HG02973 (cell line): ENCODE measurements at regions not wholly inside any gene's neighbourhood (a gene's known extent, or its start where the extent isn't known, plus 50 kb on each side); places are given as distances from the start of the nearest gene placed in this dataset.

Experiments
- ATAC-seq: cut with Tn5 transposase; IDR thresholded peaks from one replicate; pipeline ENCODE4 v1.9.1; 2021; ENCODE audit warnings: moderate library complexity; ENCODE audit not compliant: unreplicated experiment

DNA sequence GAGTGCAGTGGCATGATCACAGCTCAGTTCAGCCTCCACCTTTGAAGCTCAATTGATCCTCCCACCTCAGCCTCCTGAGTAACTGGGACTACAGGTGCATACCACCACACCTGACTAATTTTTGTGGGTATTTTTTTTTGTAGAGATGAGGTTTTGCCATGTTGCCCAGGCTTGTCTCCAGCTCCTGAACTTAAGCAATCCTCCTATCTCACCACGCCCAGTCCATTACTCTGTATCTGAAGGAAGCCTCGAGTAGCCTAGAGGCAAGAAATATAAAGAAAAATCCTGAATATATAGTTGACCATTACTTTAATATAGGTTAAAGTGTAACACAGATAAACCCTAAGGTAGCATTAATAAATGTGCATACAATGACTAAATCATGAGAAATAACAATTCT, 686.8 kb upstream of the PIK3C3 start:
- no peak for ATAC-seq

DNA sequence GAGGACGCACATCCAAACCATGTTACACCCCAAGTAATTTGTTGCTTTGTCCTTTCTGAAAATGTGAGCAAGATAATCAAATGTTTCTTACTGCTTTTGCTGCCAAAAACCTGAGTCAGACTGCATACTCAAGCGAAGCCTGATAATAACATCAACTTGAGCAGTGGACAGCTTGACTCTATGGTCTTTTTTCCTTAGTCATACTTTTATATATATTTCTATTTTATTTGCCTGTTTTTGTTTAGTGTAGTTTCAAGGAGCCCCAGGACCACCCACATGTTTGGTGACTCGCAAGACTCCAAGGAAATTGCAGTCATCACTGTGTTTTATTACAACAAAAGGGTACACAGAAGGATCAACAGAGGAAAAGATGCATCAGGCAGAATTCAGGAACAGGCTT, 688.4 kb upstream of the PIK3C3 start:
- ATAC-seq, result no peak

DNA sequence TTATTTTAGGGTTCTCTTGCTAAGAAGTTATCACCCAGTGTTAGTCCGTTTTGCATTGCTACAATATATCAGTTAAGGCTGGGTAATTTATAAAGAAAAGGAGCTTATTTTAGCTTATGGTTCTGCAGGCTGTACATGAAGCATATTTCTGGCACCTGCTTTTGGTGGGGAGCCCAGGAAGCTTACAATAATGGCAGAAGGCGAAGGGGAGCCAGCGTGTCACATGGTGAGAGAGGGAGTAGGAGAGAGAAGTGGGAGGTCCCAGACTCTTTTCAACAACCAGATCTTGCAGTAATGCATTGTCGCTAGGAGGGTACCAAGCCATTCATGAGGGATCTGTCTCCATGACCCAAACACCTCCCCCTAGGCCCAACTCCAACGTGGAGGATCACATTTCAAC, 688.8 kb upstream of the PIK3C3 start:
- ATAC-seq, result no peak

DNA sequence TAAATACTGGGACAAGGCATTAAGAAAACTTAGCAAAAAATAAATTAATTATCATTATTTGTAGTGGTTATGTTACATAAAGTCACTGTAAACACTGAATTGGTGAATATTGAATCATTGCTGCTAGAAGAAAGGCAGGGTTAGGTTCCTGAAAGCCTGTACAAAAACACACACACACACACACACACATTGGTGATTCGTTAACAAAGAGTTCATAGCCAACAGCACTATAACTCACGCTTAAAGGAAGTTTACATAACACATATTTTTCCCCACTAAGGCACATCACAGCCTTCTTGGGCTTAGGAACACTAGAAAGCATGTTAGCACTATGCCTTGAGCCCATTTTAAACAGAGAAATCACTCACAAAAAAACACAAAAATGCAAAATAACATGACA, 690.0 kb upstream of the PIK3C3 start:
- ATAC-seq, result no peak

DNA sequence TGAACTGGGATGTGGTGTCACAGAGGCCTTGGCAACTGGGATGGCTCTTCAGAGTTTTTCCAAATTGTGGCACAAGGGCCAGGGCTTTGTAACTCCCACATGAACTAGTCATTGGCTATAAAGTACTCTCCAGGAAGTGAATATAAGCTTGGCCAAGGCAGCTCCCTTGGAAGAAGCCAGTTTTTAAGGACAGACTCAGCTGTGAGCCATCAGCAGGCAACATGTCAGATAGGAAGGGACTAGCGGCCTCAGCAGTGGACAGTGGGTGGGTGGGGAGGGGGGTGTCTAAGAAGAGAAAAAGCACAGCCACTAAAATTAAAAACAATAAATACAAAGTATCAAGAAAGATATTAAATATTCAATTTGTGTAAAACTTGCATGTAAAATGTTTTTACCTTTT, 691.1 kb upstream of the PIK3C3 start:
- no peak for ATAC-seq

DNA sequence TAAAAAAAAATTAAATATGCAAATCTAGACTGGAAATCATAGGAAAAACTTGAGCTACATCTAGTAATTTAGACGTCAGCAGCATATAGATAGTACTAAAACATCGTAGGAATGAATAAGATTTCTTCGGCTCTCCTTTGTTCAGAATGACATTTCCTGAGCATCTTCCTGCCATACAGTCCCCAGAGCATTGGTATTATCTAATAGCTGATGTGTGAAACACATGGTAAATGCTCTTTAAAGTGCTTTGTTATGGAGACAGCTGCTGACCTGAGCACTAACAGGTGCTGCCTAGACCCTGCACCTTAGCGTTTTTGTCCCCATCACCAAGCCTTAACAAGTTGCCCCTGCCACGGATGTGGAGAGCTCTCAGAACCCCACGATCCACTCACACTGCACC, 692.3 kb upstream of the PIK3C3 start:
- no peak for ATAC-seq

DNA sequence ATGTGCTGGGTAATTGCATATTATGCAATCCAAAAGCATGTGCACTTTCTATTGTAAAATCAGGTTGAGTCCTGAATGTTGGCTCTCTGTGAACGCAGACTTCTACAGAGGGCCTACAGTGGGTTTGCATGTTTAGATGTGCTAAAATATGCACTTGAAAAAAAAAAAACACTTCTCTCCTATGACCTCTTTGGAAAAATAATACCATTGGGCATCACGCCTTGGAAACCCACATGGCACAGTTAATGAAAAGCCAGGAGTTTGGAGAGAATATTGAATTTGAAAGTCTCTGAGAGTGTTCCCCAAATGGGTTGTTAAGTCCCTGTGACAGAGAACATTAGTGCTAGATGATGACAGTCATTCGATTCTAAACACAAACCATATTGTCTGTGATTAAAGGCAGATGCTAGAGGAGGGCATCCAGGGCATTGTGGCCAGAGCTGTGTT, 710.4 kb upstream of the PIK3C3 start:
- no peak for ATAC-seq

DNA sequence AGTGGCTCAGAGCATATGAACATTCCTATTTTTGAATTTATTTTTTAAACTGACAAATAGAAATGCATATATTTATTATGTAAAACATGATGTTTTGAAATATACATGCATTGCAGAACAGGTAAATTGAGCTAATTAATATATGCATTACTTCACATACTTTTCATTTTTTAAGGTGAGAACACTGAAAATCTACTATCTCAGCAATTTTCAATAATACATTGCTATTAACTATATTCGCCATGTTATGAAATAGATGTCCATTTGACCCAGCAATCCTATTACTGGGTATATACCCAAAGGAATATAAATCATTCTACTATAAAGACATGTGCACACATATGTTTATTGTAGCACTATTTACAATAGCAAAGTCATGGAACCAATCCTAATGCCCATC, 717.7 kb upstream of the PIK3C3 start:
- ATAC-seq, result no peak

DNA sequence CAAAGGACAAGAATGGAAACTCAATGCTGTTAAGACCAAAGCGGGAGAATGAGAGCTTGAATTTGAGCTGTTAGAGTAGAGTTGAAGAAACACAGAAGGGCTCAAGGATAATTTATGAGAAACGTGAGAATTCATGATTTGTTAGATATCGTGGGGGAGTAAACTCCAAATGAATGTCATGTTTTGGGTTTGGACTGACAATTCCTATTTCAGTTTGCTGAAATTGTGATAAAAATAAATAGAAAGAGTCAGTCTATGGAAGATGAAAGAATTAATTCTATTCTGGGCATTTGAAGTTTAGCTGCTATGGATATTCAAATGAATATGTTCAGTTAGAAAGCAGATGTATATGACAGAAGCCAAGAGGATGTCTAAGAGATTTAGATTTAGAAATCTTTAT, 723.4 kb upstream of the PIK3C3 start:
- no peak for ATAC-seq

DNA sequence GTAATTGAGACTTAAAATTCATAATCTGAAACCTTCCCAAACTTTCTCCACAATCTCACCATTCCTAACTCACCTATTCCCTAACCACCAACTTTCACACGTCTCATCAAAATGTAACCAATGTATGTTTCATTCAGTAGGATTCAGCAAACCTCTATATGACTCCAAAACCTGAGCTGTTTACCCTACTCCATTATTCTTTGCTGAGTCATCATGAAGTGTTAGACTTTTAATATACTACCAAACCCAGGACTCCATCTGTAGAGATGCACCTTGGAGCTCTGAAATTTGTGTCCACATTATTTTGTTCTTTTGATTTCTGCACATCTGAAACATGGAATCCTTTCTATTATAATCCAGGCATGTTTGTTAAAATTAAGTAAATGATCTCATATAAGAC, 727.0 kb upstream of the PIK3C3 start:
- no peak for ATAC-seq

DNA sequence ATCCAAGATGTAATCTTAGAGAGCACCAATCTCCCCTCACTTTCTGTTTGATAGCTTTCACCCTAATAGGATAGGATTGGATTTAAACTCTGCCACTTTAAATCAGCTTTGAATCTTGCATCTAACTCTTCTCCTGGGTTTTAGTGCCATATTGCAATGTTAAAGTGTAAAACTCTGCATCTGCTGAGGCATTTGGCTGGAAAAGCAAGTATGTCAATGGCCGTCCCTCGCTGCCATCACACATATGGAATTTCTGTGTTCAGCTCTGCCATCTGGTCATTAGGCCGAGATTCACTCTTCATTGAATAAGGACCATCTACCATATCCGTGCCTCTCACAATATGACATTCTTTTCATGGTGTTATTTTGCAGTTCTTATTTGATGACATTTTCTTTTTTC, 728.1 kb upstream of the PIK3C3 start:
- no peak for ATAC-seq

DNA sequence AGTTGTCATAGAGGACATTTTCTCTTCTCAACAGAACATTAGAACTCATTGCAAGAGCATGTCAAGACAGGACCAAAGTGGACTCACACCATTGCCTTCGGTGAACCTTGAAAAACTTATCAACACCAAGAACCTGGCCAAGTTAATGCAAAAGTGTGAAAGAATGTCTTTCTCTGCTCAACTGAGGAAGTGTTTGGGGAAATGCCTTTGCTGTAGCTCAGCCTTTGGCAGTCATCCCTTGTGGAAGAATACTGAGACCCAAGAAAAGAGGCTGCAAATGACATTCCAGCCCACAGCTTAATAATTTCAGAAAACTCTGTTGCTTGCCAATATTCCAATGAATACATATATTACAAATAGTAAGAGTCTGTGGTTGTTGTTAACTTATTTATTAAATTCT, 728.8 kb upstream of the PIK3C3 start:
- no peak for ATAC-seq

DNA sequence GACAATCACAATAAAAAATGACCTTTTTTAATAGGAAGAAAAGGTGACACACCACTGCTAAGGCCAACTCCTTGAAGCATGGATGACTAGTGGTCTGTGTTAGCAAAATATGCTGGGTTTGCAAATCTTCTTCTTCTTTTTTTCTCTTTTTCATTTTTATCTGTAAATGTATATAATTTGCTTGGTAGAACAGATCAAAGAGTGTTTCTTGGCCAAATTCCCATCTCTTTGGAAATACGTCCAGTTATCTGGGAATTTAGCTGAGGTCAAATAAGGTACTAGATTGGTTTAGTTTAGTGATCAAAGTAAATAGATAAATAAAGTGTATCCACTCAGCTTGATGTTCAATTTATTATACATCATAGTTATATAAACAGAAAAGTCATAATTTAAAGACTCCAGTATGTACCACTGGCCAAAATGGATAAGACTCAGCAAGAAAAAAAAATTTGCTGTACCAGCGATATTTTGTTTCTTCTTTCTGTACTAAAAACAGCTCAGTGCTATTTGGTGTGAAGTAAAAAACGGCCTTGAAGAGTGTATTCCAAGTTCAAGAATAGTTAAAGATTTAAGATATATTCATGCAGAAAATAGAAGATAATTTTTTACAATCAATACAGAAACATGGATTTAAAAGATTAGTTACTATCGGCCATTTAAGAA, 738.6 kb upstream of the PIK3C3 start:
- ATAC-seq, result no peak

DNA sequence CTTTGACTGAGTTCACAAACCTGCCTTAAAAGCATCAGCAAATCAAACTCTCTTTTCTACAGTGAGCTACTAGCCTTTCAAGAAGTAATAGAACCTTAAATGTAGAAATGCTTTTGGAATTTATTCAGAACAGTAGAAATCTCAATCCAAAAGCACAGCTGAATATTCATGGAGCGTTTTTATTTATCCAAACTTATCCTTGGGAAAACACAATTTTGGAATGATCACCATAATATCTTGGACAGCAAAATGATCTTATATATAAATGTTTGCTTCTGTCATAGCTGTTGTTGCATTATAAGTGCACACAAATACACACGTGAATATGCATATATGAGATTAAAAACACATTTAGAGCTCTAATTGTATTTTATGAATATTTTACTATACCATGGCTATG, 747.3 kb upstream of the PIK3C3 start:
- no peak for ATAC-seq

DNA sequence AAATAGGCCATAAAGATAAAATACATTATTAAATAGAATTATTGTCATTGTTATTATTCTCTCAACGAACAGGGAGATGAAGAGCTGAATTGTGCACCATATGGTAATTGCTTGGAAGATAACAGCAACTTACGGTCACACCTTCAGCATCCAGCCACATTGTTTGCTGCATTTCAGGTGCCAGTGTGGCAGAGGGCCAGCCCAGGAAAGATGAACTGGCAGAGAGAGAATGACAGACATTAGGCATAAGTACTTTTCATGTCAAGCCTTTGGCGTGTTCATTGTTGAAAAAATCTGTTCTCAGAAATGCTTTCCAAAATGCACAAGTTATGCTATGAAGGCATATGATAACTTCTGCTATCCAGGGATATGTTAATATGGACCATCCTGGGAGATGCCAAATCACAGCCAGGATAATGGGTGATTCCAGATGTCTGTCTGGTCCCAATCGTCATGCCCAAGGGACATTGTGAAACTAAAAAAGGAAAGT, 748.6 kb upstream of the PIK3C3 start:
- ATAC-seq, result no peak

DNA sequence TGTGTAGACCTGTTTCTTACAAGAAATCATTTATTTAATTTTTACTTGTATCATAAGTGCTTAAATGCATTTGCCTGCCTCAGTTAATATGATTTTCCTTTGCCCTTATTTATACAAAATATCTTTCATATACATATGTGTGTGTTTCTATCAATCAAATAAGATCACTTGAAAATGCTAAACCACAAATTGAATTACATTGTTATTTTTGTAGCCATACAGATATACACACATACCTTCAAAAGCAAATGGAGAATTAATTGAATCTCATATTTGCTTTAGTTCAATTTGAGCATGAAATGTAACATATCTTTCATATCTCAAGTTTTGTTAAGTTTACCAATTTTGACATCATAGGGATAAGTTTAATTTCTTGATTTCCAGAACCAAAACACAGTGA, 755.8 kb upstream of the PIK3C3 start:
- no peak for ATAC-seq

DNA sequence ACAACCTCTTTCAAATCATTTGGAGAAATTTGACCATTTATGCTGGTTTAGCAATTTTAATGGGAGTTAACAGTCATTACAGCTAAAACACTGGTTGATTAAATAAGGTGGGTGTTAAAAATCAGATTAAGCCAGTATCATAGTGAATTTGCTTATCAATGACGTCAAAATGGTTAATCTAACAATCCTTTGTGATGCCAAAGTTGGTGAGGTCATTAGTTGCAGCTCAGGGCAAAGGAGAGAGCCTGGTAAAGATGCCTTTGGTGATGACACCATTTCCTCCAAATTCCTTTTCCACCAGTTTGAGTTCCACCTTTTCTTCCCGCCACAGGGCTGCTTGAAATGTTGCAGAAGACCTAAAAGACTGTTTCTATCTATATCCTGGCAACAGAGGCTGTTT, 757.1 kb upstream of the PIK3C3 start:
- no peak for ATAC-seq

DNA sequence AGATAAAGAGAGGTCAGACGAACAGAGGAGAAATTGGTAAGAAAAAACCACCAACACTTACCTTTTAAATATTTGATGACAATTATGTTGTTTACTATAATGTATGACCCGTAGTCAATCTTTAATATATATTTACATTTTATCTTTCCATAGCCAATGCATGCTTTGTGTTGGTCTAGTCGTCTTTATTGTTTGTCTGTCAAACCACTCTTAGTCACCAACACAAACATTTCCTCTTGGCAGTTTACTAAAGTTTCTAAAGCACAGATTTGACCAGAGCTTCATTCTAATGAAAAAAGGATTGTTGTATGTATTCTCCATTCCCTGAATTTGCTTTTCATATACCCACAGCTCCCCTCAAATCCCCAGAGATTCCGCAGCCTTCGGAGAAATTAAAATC, 784.7 kb upstream of the PIK3C3 start:
- no peak for ATAC-seq

DNA sequence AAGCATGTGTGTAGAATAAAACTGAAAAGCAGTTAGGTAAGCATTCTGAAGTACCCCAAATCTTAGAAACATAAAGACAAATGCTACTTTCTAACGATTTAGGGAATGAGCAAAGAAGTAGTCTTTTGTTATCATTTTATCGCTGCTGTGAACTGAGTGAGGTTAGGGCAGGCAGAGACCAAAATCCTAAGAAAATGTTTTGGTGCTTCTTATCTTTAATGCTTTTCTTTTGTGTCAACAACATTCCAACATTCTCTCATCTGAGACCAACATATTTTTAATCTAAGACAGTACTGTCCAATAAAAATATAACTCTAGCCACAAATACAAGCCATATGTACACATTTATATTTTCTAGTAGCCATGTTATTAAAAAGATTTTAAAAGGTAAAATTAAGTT, 789.4 kb upstream of the PIK3C3 start:
- no peak for ATAC-seq

DNA sequence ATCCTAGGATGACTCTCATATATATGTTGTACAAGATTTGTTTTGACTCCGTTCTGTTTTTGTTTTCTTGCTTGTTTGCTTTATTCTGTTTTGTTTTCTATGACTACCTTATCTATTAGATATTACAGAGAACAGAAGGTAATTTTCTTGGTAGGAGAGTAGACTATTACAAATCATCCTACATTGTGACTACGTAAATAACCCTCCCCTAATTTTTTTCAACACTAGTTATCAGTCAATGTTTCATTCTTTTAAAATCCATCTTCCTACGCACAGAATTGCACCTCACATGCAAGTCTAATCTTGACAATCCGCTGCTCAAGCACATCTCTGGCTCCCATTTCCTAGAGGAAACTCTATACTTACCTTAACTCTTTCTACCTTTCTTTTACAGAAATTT, 792.3 kb upstream of the PIK3C3 start:
- ATAC-seq, result no peak

DNA sequence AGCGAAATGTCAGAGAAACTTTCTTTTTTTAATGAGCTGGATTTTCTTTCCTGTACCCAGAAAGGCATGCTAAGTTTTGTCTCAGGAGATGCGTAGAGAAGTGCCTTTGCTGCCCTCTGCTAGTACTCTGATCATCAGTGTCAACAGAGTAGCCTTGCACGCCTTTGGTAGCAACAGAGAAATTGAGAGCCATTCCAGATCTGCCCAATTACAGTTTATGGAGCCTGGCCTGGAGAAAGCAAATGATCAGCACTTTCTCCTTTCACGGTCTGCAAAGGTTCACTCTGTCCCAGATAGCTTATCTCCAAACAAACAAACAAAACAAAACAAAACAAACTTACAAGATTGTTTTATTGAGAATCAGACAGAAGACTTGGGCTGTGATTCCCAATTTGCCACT, 792.8 kb upstream of the PIK3C3 start:
- no peak for ATAC-seq

DNA sequence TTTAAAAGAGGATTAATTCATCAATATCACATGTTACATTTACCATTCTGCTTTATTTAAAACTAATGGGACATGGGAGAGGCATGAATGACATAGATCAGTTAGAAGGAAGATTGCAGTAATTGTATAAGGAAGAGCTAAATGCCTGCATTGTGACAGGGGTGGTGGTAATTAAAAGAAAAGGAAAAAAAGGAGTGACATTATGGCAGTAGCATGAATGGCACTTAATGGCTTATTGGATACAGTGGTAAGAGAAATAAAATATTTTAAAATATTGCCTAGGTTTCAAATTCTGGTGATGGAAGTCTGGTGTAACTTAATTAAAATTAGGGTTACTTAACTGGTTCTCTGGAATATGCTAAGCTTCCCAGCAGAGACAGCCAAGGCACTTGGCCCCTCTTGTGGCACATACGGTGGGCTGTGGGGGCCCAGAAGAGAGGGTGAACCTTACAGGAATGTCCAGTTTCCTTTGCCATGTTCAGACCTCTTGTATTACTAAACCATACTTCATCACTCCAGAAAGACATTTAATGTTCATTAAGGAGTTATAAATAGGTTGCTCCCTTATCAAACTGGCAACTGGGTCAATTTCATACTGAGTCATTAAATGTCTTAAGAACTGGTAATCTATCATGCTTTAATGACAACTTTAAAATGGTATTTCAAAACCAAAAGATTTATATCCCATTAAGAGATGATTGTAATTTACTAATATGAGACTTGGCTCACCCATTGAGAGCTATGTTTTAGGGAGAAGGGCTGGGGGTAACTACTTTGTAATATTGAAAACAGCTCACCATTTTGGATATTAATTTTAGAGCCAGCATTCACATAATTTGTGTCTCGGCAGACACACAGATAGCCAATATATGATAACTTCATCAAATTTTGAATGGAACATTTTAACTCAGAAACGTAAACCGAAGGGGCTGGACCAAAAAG, 798.9 kb upstream of the PIK3C3 start:
- ATAC-seq, result no peak
